NT2/D1 (cell line): ENCODE measurements at regions not wholly inside any gene's neighbourhood (a gene's known extent, or its start where the extent isn't known, plus 50 kb on each side); places are given as distances from the start of the nearest gene placed in this dataset.

Source experiments
- SUZ12 ChIP-seq: IDR thresholded peaks from 2 replicates; pipeline ENCODE4 v1.6.1; 2011; ENCODE audit not compliant: insufficient read length, insufficient read depth; ENCODE audit errors: extremely low read depth
- YY1 ChIP-seq: IDR thresholded peaks from 2 replicates; pipeline ENCODE4 v1.6.1; 2011; ENCODE audit not compliant: insufficient read length, insufficient read depth
- ZNF274 ChIP-seq: IDR thresholded peaks from 2 replicates; pipeline ENCODE4 v1.6.1; 2011; ENCODE audit warnings: mild to moderate bottlenecking, low read depth, low read length

- no peak for TF ChIP-seq ZNF274
- no peak for TF ChIP-seq SUZ12
- TF ChIP-seq YY1, result no peak
These were observed 118.3 kb upstream of the GJB6 start for GRCh38 chr13:20350382-20350763.
